GM23338 (cell line): ENCODE measurements at regions not wholly inside any gene's neighbourhood (a gene's known extent, or its start where the extent isn't known, plus 50 kb on each side); places are given as distances from the start of the nearest gene placed in this dataset.

Experiments used
- ATAC-seq: fragments of 200-7000 bp; cut with Tn5 transposase; 3 replicates; pipeline ENCODE4 v1.9.1; 2020
- DNase-seq: peaks from one replicate; pipeline ENCODE4 v3.0.0-alpha.2; 2015; ENCODE audit warnings: low spot score
- H2AFZ ChIP-seq: fragments of 200-600 bp; sonication (generic); 2 replicates; pipeline ENCODE4 v1.8.0; 2016; ENCODE audit warnings: antibody characterized with exemption, mild to moderate bottlenecking, moderate library complexity
- H3F3A ChIP-seq: fragments of 200-600 bp; sonication (generic); replicated peaks from 2 replicates; pipeline ENCODE4 v1.8.0; 2017; ENCODE audit warnings: antibody characterized with exemption, mixed run types, low read depth
- H3K27ac ChIP-seq: fragments of 200-600 bp; sonication (generic); 2 replicates; pipeline ENCODE4 v1.6.1; 2016; ENCODE audit warnings: low read depth
- H3K27me3 ChIP-seq: fragments of 200-600 bp; sonication (generic); 2 replicates; pipeline ENCODE4 v1.8.0; 2016; ENCODE audit warnings: mild to moderate bottlenecking, mixed run types, moderate library complexity; ENCODE audit not compliant: insufficient read depth
- H3K36me3 ChIP-seq: fragments of 200-600 bp; sonication (generic); 2 replicates; pipeline ENCODE4 v1.8.0; 2016; ENCODE audit warnings: mild to moderate bottlenecking; ENCODE audit not compliant: insufficient read depth
- H3K4me1 ChIP-seq: fragments of 200-600 bp; sonication (generic); 2 replicates; pipeline ENCODE4 v1.8.0; 2016; ENCODE audit warnings: mild to moderate bottlenecking, moderate library complexity; ENCODE audit not compliant: insufficient read depth
- H3K4me2 ChIP-seq: fragments of 200-600 bp; sonication (generic); 2 replicates; pipeline ENCODE4 v1.7.1; 2017; ENCODE audit warnings: mixed run types
- H3K4me3 ChIP-seq: fragments of 200-600 bp; sonication (generic); 2 replicates; pipeline ENCODE4 v1.6.1; 2016; ENCODE audit warnings: mixed run types
- H3K79me2 ChIP-seq: fragments of 200-600 bp; sonication (generic); replicated peaks from 2 replicates; pipeline ENCODE4 v1.8.0; 2017; ENCODE audit warnings: mild to moderate bottlenecking; ENCODE audit not compliant: insufficient read depth
- H3K9me2 ChIP-seq: fragments of 200-600 bp; sonication (generic); 2 replicates; pipeline ENCODE4 v1.8.0; 2017; ENCODE audit not compliant: insufficient read depth
- H4K20me1 ChIP-seq: fragments of 200-600 bp; sonication (generic); replicated peaks from 2 replicates; pipeline ENCODE4 v1.8.0; 2017; ENCODE audit warnings: mild to moderate bottlenecking; ENCODE audit not compliant: insufficient read depth
- H3K27ac Mint-ChIP-seq: 2 replicates; pipeline ENCODE4 v1.8.0; 2020; ENCODE audit warnings: inconsistent platforms, mild to moderate bottlenecking, moderate library complexity, mixed read lengths
- H3K27me3 Mint-ChIP-seq: 3 replicates; pipeline ENCODE4 v1.8.0; 2022; ENCODE audit warnings: low read depth, mild to moderate bottlenecking, moderate library complexity, mixed read lengths, inconsistent platforms; ENCODE audit not compliant: insufficient read depth, poor library complexity
- H3K36me3 Mint-ChIP-seq: 3 replicates; pipeline ENCODE4 v1.8.0; 2021; ENCODE audit warnings: low read depth, mild to moderate bottlenecking, inconsistent platforms, moderate library complexity, mixed read lengths
- H3K4me1 Mint-ChIP-seq: 3 replicates; pipeline ENCODE4 v1.8.0; 2020; ENCODE audit warnings: mild to moderate bottlenecking, inconsistent platforms, mixed read lengths
- H3K4me3 Mint-ChIP-seq: 3 replicates; pipeline ENCODE4 v1.8.0; 2021; ENCODE audit warnings: moderate library complexity, mild to moderate bottlenecking, inconsistent platforms, mixed read lengths
- H3K9me3 Mint-ChIP-seq: 3 replicates; pipeline ENCODE4 v1.8.0; 2020; ENCODE audit warnings: moderate library complexity, mild to moderate bottlenecking, inconsistent platforms, mixed read lengths
- CREB1 ChIP-seq: fragments of 250-450 bp; sonication (Bioruptor Pico); IDR thresholded peaks from 2 replicates; pipeline ENCODE4 v1.5.0; 2020; ENCODE audit warnings: low read depth, mild to moderate bottlenecking, moderate library complexity
- EZH2 ChIP-seq: fragments of 200-600 bp; sonication (generic); IDR thresholded peaks from one replicate; pipeline ENCODE4 v1.8.0; 2017; ENCODE audit warnings: antibody characterized with exemption, mild to moderate bottlenecking, low read depth; ENCODE audit not compliant: unreplicated experiment
- JUNB ChIP-seq: IDR thresholded peaks from one replicate; pipeline ENCODE4 v1.6.1; 2016; ENCODE audit warnings: antibody characterized with exemption; ENCODE audit not compliant: unreplicated experiment
- NANOG ChIP-seq: IDR thresholded peaks from 2 replicates; pipeline ENCODE4 v1.6.1; 2016; ENCODE audit warnings: antibody characterized with exemption, borderline replicate concordance
- STAT1 ChIP-seq: IDR thresholded peaks from one replicate; pipeline ENCODE4 v1.6.1; 2016; ENCODE audit warnings: antibody characterized with exemption; ENCODE audit not compliant: unreplicated experiment
- ZNF114 ChIP-seq: fragments of 250-450 bp; sonication (Bioruptor Pico); IDR thresholded peaks from 2 replicates; pipeline ENCODE4 v1.5.0; 2020; ENCODE audit warnings: mild to moderate bottlenecking, moderate library complexity
- TF ChIP-seq, protein P1 (sequence below): IDR thresholded peaks from one replicate; pipeline ENCODE4 v1.6.1; 2018; ENCODE audit warnings: antibody characterized with exemption; ENCODE audit not compliant: unreplicated experiment
- TF ChIP-seq, protein P2 (sequence below), 2 experiments: fragments of 200-600 bp in 1 of 2; sonication (generic) in 1 of 2; conservative IDR thresholded peaks; 2 replicates each; pipeline versions ENCODE4 v1.5.1 to v1.6.1; 2016 to 2017; ENCODE audit warnings: antibody characterized with exemption in 2 of 2, low read depth in 2 of 2, mild to moderate bottlenecking in 2 of 2, moderate library complexity in 1 of 2

DNA sequence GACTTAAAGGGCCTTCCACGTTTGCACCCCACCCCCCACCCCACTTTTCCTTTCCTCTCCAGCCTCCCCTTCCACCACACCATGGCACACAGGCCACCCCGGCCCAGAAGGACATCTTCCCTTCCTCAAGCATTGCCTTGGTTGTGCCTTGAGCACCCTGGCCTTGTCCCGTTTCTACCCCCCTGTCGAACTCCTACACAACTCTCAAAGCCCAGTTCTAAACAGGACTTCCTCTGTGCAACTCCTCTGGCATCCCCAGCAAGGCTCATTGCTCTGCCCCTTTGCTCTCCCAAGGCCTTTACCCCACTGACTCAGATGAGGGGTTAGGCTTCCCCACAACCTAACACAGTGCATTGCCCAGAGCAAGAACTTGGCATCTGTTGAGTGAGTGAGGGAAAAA is 136.1 kb downstream of the HERPUD2 start (continued):
- TF ChIP-seq, protein P1, sequence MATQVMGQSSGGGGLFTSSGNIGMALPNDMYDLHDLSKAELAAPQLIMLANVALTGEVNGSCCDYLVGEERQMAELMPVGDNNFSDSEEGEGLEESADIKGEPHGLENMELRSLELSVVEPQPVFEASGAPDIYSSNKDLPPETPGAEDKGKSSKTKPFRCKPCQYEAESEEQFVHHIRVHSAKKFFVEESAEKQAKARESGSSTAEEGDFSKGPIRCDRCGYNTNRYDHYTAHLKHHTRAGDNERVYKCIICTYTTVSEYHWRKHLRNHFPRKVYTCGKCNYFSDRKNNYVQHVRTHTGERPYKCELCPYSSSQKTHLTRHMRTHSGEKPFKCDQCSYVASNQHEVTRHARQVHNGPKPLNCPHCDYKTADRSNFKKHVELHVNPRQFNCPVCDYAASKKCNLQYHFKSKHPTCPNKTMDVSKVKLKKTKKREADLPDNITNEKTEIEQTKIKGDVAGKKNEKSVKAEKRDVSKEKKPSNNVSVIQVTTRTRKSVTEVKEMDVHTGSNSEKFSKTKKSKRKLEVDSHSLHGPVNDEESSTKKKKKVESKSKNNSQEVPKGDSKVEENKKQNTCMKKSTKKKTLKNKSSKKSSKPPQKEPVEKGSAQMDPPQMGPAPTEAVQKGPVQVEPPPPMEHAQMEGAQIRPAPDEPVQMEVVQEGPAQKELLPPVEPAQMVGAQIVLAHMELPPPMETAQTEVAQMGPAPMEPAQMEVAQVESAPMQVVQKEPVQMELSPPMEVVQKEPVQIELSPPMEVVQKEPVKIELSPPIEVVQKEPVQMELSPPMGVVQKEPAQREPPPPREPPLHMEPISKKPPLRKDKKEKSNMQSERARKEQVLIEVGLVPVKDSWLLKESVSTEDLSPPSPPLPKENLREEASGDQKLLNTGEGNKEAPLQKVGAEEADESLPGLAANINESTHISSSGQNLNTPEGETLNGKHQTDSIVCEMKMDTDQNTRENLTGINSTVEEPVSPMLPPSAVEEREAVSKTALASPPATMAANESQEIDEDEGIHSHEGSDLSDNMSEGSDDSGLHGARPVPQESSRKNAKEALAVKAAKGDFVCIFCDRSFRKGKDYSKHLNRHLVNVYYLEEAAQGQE: no peak

DNA sequence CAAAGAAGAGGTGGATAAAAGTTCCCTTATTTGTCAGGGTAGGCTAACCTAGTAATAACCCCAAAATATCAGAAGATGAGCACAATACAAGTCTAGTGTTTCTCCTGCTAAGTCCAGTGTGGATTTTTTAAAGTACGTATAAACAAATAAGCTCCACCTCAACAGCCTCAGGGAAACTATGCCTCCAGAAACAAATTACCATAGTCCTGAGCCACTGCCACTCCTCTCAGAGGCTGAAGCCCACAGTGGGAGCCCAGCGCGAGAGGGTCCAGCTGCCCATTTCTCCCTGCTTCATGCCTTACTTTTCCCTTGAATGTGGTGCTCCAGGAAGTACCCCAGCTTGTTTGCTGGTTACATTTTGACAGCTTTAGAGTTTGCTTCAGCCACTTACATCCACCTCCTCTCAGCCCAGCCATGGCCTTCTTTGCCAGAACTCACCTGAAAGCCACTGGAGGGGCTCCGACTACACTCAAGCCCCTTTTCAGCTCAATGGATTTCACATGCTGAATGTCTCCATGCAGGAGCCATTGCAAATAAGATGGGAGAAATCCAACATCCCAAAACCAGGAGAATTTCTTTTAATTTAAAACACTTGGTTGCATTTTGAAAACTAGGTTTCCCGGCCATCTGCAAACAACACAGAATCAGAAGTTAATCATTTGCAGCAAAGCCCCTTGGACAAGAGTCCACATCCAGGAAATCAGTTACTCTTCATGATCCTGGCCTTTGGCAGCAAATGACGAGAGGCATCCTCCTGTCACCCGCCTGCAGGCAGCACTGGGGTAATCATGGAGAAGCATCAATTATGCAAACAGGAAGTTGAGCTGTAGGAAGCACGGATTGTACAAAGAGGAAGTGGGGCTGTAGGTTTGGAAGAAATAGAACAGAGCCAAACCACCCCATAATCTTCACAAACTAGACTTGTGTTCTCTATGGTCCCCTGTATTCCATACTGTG is 138.1 kb downstream of the HERPUD2 start:
- Histone ChIP-seq H3K4me3 (no peak overlapping the region), H4K20me1 (no peaks in the 10 kb centered on the region), H3K79me2 (no peaks in the 10 kb centered on the region), H3K4me1 (no peaks in the 10 kb centered on the region), H3K9me2 (no peaks in the 10 kb centered on the region), H3K4me2 (no peak overlapping the region), H3K27ac (no peak overlapping the region), H2AFZ (no peak overlapping the region), H3K36me3 (no peaks in the 10 kb centered on the region), H3K27me3 (no peaks in the 10 kb centered on the region), H3F3A (no peaks in the 10 kb centered on the region)
- Mint-ChIP-seq H3K36me3 (no peaks in the 10 kb centered on the region), H3K27ac (no peak overlapping the region), H3K9me3 (no peaks in the 10 kb centered on the region), H3K4me3 (no peak overlapping the region), H3K4me1 (no peaks in the 10 kb centered on the region; the same call in 2 of the 3 replicates), H3K27me3 (no peaks in the 10 kb centered on the region)
- ATAC-seq (no peak), DNase-seq (no peak)
- TF ChIP-seq JUNB: no peak
- TF ChIP-seq, protein P1: no peak

DNA sequence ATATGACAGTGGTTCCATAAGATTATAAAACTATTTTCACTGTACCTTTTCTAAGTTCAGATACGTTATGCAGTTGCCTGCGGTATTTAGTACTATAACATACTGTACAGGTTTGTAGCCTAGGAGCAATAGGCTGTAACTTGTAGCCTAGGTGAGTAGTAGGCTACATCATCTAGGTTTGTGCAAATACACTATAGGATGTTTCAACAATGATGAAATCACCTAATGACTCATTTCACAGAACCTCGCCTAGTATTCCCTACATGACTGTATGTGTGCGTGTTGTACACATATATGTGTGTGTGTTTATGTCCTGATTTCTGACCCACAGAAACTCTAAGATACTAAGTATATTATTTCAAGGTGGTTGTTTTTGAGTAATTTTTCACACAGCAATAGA is 139.0 kb downstream of the HERPUD2 start:
- Mint-ChIP-seq H3K9me3 (no peaks in the 10 kb centered on the region), H3K27ac (no peak overlapping the region), H3K4me1 (no peaks in the 10 kb centered on the region; the same call in 2 of the 3 replicates), H3K36me3 (no peaks in the 10 kb centered on the region), H3K27me3 (no peaks in the 10 kb centered on the region), H3K4me3 (no peak overlapping the region)
- Histone ChIP-seq H4K20me1 (no peaks in the 10 kb centered on the region), H3K9me2 (no peaks in the 10 kb centered on the region), H3K27me3 (no peaks in the 10 kb centered on the region), H2AFZ (no peak overlapping the region), H3K27ac (no peak overlapping the region), H3K36me3 (no peaks in the 10 kb centered on the region), H3K4me1 (no peaks in the 10 kb centered on the region), H3F3A (no peaks in the 10 kb centered on the region), H3K4me3 (no peak overlapping the region), H3K4me2 (no peak overlapping the region), H3K79me2 (no peaks in the 10 kb centered on the region)
- no peak for ATAC-seq
- DNase-seq: no peak
- no peak for TF ChIP-seq ZNF114 (CRISPR knock-in tag)
- TF ChIP-seq EZH2: no peak
- no peak for TF ChIP-seq CREB1 (CRISPR knock-in tag)
- no peak for TF ChIP-seq STAT1
- no peak for TF ChIP-seq NANOG
- TF ChIP-seq, protein P2, sequence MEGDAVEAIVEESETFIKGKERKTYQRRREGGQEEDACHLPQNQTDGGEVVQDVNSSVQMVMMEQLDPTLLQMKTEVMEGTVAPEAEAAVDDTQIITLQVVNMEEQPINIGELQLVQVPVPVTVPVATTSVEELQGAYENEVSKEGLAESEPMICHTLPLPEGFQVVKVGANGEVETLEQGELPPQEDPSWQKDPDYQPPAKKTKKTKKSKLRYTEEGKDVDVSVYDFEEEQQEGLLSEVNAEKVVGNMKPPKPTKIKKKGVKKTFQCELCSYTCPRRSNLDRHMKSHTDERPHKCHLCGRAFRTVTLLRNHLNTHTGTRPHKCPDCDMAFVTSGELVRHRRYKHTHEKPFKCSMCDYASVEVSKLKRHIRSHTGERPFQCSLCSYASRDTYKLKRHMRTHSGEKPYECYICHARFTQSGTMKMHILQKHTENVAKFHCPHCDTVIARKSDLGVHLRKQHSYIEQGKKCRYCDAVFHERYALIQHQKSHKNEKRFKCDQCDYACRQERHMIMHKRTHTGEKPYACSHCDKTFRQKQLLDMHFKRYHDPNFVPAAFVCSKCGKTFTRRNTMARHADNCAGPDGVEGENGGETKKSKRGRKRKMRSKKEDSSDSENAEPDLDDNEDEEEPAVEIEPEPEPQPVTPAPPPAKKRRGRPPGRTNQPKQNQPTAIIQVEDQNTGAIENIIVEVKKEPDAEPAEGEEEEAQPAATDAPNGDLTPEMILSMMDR (conservative IDR thresholded peaks at IDR 0.05; ENCODE audit: low read depth in 2 of 2): no peak
- TF ChIP-seq, protein P1: no peak
